GM23248 (cell line): ENCODE measurements at regions not wholly inside any gene's neighbourhood (a gene's known extent, or its start where the extent isn't known, plus 50 kb on each side); places are given as distances from the start of the nearest gene placed in this dataset.

Experiments
- EZH2 ChIP-seq: fragments of 200-600 bp; sonication (generic); IDR thresholded peaks from 2 replicates; pipeline ENCODE4 v1.6.1; 2018; ENCODE audit warnings: antibody characterized with exemption, mild to moderate bottlenecking; ENCODE audit not compliant: insufficient read depth, poor library complexity, severe bottlenecking
- EZH2phosphoT487 ChIP-seq: fragments of 200-600 bp; sonication (generic); IDR thresholded peaks from 2 replicates; pipeline ENCODE4 v1.6.1; 2018; ENCODE audit warnings: antibody characterized with exemption, moderate library complexity, mild to moderate bottlenecking, low read depth; ENCODE audit not compliant: insufficient read depth

DNA sequence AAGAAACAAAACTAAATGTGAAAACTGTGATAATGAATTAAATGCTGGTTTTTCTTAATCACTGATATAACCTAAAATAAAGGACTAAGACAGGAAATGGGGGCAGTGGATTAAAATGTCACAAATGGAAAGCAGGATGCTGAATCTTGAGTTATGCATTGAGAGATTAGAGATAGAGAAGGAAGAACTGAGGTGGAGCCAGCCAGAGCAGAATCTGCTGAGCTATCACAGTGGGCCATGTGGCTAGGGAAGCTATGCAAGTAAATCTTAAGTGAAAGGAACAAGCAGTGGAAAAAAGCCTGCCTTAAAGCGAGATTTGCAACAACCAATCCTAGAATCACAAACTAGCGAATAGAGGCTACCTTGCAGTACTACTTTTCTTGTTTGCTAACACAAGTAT is 188.5 kb upstream of the RASA1 start:
- no peak for TF ChIP-seq EZH2
- no peak for TF ChIP-seq EZH2phosphoT487
